ENCODE measurements at regions not wholly inside any gene's neighbourhood (a gene's known extent, or its start where the extent isn't known, plus 50 kb on each side); places are given as distances from the start of the nearest gene placed in this dataset.

DNA sequence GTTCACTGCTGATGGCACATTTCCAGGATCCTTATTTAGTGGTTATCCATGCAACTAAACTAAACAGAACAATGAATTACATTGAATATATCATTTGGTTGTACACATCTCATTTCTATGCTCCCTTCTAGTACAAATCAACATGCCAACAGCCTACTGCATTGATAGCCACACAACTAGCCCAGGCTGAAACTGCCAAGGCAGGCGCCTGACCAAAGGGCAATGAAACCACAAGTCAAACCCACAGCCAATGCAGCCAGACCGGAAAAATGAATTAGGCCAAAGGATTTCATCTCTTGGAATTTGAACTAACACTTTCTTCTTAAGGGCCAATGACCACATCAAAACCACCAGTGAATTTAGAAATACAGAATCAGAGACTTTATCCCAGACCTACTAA lies 196.4 kb downstream of the NOL4 start:
- ATAC-seq, result no peak
- TF ChIP-seq, protein P1, sequence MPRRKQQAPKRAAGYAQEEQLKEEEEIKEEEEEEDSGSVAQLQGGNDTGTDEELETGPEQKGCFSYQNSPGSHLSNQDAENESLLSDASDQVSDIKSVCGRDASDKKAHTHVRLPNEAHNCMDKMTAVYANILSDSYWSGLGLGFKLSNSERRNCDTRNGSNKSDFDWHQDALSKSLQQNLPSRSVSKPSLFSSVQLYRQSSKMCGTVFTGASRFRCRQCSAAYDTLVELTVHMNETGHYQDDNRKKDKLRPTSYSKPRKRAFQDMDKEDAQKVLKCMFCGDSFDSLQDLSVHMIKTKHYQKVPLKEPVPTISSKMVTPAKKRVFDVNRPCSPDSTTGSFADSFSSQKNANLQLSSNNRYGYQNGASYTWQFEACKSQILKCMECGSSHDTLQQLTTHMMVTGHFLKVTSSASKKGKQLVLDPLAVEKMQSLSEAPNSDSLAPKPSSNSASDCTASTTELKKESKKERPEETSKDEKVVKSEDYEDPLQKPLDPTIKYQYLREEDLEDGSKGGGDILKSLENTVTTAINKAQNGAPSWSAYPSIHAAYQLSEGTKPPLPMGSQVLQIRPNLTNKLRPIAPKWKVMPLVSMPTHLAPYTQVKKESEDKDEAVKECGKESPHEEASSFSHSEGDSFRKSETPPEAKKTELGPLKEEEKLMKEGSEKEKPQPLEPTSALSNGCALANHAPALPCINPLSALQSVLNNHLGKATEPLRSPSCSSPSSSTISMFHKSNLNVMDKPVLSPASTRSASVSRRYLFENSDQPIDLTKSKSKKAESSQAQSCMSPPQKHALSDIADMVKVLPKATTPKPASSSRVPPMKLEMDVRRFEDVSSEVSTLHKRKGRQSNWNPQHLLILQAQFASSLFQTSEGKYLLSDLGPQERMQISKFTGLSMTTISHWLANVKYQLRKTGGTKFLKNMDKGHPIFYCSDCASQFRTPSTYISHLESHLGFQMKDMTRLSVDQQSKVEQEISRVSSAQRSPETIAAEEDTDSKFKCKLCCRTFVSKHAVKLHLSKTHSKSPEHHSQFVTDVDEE (CRISPR knock-in tag; IDR thresholded peaks at IDR 0.05), result no peak
- TF ChIP-seq ZFP30 (CRISPR knock-in tag; IDR thresholded peaks at IDR 0.05) (no peak), ZNF70 (CRISPR knock-in tag; IDR thresholded peaks at IDR 0.05) (no peak), CSDC2 (CRISPR knock-in tag; IDR thresholded peaks at IDR 0.05) (no peak)

DNA sequence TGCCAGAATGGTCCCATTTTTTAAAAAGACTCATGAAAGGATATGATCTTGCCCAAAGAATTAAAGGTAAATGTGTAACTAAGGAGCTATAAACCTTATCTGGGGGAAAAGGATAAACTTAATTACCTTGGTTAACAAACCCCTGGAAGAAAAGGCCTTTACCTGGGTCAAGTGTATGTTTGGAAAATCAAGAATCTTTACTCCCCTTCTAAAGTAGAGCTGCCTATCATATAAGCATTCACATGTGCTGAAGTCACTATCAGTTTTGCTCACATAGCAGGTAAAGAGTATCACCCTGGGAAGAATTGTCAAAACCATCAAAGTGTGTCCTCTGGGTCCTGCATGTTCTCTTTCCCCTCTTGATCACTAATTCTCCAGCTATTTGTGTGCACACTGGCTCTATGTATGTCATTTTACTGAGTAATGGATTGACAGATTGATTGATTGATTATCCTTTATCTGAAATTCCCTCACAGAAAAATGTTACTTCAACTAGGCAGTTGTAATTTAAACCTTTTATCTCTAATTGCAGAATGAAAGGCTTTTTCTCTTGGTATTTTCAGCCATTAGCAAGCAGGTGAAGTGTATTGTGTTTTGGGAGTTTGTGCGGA lies 199.4 kb downstream of the NOL4 start:
- TF ChIP-seq ISL1 (CRISPR knock-in tag; IDR thresholded peaks at IDR 0.05), result no peak
- TF ChIP-seq OSR1 (CRISPR knock-in tag; IDR thresholded peaks at IDR 0.05), result no peak
- no peak for TF ChIP-seq ZNF565 (CRISPR knock-in tag; conservative IDR thresholded peaks at IDR 0.05; ENCODE audit: low read depth)
- no peak for TF ChIP-seq GLIS3 (CRISPR knock-in tag; IDR thresholded peaks at IDR 0.05)
- TF ChIP-seq BACH2 (CRISPR knock-in tag; IDR thresholded peaks at IDR 0.05; ENCODE audit: borderline replicate concordance), result no peak
- TF ChIP-seq TOX (CRISPR knock-in tag; IDR thresholded peaks at IDR 0.05; ENCODE audit: borderline replicate concordance), result no peak
- no peak for TF ChIP-seq ZNF70 (CRISPR knock-in tag; IDR thresholded peaks at IDR 0.05)
- TF ChIP-seq ESRRG (CRISPR knock-in tag; IDR thresholded peaks at IDR 0.05), result no peak
- TF ChIP-seq, protein P2, sequence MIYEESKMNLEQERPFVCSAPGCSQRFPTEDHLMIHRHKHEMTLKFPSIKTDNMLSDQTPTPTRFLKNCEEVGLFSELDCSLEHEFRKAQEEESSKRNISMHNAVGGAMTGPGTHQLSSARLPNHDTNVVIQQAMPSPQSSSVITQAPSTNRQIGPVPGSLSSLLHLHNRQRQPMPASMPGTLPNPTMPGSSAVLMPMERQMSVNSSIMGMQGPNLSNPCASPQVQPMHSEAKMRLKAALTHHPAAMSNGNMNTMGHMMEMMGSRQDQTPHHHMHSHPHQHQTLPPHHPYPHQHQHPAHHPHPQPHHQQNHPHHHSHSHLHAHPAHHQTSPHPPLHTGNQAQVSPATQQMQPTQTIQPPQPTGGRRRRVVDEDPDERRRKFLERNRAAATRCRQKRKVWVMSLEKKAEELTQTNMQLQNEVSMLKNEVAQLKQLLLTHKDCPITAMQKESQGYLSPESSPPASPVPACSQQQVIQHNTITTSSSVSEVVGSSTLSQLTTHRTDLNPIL (CRISPR knock-in tag; IDR thresholded peaks at IDR 0.05; ENCODE audit: low read depth), result no peak
- ATAC-seq, result no peak

DNA sequence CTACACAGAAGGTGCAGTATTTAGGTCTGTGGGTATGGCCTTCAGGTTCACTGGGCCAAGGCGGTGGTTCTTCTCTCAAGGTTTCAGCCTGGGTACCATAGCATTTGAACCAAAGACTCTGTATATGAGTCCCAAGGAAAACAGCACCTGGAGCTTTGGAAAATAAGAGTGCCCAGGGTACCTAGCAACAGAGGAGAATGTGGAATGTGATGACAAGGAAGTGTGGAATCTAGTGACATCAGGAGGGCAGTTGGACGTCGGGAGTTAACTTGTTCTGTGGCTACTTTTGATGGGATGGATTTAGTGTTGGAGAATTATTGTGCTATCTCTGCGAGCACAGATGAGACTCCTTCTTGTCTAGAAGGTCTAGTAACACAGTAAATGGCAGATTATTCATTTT lies 201.2 kb downstream of the NOL4 start:
- no peak for ATAC-seq

GRCh38 chr18:34018336-34018735 lies 206.4 kb downstream of the NOL4 start:
- ATAC-seq, result no peak
- TF ChIP-seq ZFP3 (CRISPR knock-in tag; IDR thresholded peaks at IDR 0.05) (no peak), TCF4 (CRISPR knock-in tag; IDR thresholded peaks at IDR 0.05; ENCODE audit: borderline replicate concordance) (no peak), TOX (CRISPR knock-in tag; IDR thresholded peaks at IDR 0.05; ENCODE audit: borderline replicate concordance) (no peak)

More for the DNA sequence above, 201.2 kb downstream of the NOL4 start:
- TF ChIP-seq ZNF70 (CRISPR knock-in tag; IDR thresholded peaks at IDR 0.05) (no peak), ZNF565 (CRISPR knock-in tag; conservative IDR thresholded peaks at IDR 0.05; ENCODE audit: low read depth) (no peak), BACH2 (CRISPR knock-in tag; IDR thresholded peaks at IDR 0.05; ENCODE audit: borderline replicate concordance) (no peak), ZFP30 (CRISPR knock-in tag; IDR thresholded peaks at IDR 0.05) (no peak)
- TF ChIP-seq, protein P3, sequence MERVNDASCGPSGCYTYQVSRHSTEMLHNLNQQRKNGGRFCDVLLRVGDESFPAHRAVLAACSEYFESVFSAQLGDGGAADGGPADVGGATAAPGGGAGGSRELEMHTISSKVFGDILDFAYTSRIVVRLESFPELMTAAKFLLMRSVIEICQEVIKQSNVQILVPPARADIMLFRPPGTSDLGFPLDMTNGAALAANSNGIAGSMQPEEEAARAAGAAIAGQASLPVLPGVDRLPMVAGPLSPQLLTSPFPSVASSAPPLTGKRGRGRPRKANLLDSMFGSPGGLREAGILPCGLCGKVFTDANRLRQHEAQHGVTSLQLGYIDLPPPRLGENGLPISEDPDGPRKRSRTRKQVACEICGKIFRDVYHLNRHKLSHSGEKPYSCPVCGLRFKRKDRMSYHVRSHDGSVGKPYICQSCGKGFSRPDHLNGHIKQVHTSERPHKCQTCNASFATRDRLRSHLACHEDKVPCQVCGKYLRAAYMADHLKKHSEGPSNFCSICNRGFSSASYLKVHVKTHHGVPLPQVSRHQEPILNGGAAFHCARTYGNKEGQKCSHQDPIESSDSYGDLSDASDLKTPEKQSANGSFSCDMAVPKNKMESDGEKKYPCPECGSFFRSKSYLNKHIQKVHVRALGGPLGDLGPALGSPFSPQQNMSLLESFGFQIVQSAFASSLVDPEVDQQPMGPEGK (CRISPR knock-in tag; IDR thresholded peaks at IDR 0.05; ENCODE audit: borderline replicate concordance), result no peak
- TF ChIP-seq, protein P1 (CRISPR knock-in tag; IDR thresholded peaks at IDR 0.05), result no peak

DNA sequence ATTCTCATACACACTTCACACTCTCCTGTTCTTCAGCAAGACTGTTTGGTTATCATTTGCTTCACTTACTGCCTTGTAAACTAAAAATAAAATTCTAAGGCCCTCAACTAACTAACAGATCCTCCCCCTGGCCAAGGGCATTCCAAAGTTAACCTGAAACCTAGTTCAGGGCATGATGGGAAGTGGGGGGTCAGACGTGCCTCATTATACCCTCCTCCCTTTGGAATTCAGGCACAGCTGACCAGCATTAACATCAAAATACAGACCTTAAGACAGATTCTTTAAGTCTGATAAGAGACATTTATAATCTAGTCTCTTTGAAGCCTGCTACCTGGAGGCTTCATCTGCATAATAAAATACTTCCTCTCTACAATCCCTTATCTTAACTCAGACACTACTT lies 221.0 kb downstream of the NOL4 start:
- no peak for ATAC-seq
- no peak for TF ChIP-seq ZNF8 (CRISPR knock-in tag; IDR thresholded peaks at IDR 0.05)
- TF ChIP-seq ESRRG (CRISPR knock-in tag; IDR thresholded peaks at IDR 0.05), result no peak
- TF ChIP-seq, protein P2 (CRISPR knock-in tag; IDR thresholded peaks at IDR 0.05; ENCODE audit: low read depth), result no peak
- no peak for TF ChIP-seq ZNF565 (CRISPR knock-in tag; conservative IDR thresholded peaks at IDR 0.05; ENCODE audit: low read depth)
- TF ChIP-seq RARB (CRISPR knock-in tag; IDR thresholded peaks at IDR 0.05), result no peak
- TF ChIP-seq, protein P1 (CRISPR knock-in tag; IDR thresholded peaks at IDR 0.05), result no peak
- TF ChIP-seq CSRNP3 (CRISPR knock-in tag; IDR thresholded peaks at IDR 0.05), result no peak

All from SK-N-SH treated with all-trans-retinoic acid at 6 μM for 48 hours (cell line).